Testis (tissue), 2 donors: ENCODE measurements at regions not wholly inside any gene's neighbourhood (a gene's known extent, or its start where the extent isn't known, plus 50 kb on each side); places are given as distances from the start of the nearest gene placed in this dataset.

Source experiments
- DNase-seq: peaks from one replicate; pipeline ENCODE4 v3.0.0-alpha.2; 2019
- H3K27ac ChIP-seq, 2 donors: fragments of 200-600 bp; sonication (generic); one replicate each; pipeline ENCODE4 v1.5.1; 2019
- H3K27me3 ChIP-seq: fragments of 200-600 bp; sonication (generic); one replicate; pipeline ENCODE4 v1.5.1; 2019
- H3K36me3 ChIP-seq: fragments of 200-600 bp; sonication (generic); one replicate; pipeline ENCODE4 v1.5.1; 2017; ENCODE audit warnings: low read depth; ENCODE audit errors: missing control alignments
- H3K4me1 ChIP-seq: fragments of 200-600 bp; sonication (generic); one replicate; pipeline ENCODE4 v1.5.1; 2019
- H3K4me3 ChIP-seq, 2 donors: fragments of 200-600 bp; sonication (generic); one replicate each; pipeline ENCODE4 v1.5.1; 2017 to 2019
- H3K9me3 ChIP-seq: fragments of 200-600 bp; sonication (generic); one replicate; pipeline ENCODE4 v1.5.1; 2017
- POLR2A ChIP-seq: fragments of 450-650 bp; IDR thresholded peaks from one replicate; pipeline ENCODE4 v1.6.1; 2017; ENCODE audit warnings: antibody characterized with exemption, mild to moderate bottlenecking, moderate library complexity
- WGBS, 2 donors: methylation state at CpG; one replicate each; pipeline ENCODE4 v1.1.5; 2018; 5-methylcytosine and 5-hydroxymethylcytosine counted together
- intact Hi-C: fragments of 100-400 bp; cut with DNase I; formaldehyde crosslinking; loops from one replicate; pipeline ENCODE4 v1.15.1; 2023; ENCODE audit warnings: low total_unique reads
- TF ChIP-seq, protein P1 (sequence below), 3 experiments: fragments of 450-650 bp in 2 of 3; fragments of 200-600 bp in 1 of 3; sonication (generic) in 1 of 3; IDR thresholded peaks; one replicate each; pipeline ENCODE4 v1.5.1; 2016 to 2019; ENCODE audit warnings: antibody characterized with exemption in 3 of 3, mild to moderate bottlenecking in 2 of 3, moderate library complexity in 1 of 3

DNA sequence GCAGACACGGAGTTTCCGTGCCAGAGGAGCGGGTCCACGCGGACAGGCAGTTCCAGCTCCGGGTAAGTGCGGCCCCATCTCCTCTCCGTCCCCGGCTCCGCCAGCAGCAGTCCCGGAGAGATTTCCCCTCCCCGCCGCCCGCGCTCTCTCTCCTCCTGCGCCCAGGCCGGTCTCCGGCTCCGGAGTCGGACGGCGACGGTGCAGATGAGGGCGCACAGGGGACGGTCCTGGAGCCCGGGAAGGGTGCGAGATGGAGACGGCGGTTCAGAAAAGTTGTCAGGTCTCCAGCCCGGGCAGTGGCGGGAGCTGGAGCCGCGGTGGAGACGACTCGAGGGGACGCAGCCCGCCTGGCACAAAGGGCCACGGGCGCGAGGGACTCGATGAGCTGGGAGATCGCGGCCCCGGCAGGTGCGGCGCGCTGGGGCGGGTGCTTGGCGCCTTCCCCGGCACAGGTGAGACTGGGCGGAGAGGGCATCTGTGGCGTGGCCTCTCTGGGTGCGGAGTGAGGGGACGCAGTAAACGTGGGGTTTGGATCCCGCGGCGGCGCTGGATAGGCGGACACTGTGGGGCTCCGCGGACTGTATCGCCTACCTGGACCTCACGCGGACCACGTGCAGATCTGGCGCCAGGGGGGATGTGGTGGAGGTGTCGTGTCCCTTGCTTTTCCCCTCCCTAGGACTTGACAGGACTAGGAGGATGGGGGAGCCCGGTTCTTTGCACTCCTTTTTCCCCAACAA is 1540.3 kb upstream of the TMEM132C start:
- intact Hi-C loops = no loop called here
- Histone ChIP-seq H3K4me3 (no peak overlapping the region), H3K4me1 (no peaks in the 10 kb centered on the region), H3K36me3 (no peaks in the 10 kb centered on the region), H3K9me3 (no peaks in the 10 kb centered on the region), H3K27me3 (no peaks in the 10 kb centered on the region), H3K27ac (no peak overlapping the region)
- TF ChIP-seq, protein P1, sequence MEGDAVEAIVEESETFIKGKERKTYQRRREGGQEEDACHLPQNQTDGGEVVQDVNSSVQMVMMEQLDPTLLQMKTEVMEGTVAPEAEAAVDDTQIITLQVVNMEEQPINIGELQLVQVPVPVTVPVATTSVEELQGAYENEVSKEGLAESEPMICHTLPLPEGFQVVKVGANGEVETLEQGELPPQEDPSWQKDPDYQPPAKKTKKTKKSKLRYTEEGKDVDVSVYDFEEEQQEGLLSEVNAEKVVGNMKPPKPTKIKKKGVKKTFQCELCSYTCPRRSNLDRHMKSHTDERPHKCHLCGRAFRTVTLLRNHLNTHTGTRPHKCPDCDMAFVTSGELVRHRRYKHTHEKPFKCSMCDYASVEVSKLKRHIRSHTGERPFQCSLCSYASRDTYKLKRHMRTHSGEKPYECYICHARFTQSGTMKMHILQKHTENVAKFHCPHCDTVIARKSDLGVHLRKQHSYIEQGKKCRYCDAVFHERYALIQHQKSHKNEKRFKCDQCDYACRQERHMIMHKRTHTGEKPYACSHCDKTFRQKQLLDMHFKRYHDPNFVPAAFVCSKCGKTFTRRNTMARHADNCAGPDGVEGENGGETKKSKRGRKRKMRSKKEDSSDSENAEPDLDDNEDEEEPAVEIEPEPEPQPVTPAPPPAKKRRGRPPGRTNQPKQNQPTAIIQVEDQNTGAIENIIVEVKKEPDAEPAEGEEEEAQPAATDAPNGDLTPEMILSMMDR (IDR thresholded peaks at IDR 0.05) = no peak
- TF ChIP-seq POLR2A = no peak
- DNase-seq = no peak
- WGBS, 2 donors = 0 to 3% methylated on average over 6 to 67 of the region's 69 CpGs

DNA sequence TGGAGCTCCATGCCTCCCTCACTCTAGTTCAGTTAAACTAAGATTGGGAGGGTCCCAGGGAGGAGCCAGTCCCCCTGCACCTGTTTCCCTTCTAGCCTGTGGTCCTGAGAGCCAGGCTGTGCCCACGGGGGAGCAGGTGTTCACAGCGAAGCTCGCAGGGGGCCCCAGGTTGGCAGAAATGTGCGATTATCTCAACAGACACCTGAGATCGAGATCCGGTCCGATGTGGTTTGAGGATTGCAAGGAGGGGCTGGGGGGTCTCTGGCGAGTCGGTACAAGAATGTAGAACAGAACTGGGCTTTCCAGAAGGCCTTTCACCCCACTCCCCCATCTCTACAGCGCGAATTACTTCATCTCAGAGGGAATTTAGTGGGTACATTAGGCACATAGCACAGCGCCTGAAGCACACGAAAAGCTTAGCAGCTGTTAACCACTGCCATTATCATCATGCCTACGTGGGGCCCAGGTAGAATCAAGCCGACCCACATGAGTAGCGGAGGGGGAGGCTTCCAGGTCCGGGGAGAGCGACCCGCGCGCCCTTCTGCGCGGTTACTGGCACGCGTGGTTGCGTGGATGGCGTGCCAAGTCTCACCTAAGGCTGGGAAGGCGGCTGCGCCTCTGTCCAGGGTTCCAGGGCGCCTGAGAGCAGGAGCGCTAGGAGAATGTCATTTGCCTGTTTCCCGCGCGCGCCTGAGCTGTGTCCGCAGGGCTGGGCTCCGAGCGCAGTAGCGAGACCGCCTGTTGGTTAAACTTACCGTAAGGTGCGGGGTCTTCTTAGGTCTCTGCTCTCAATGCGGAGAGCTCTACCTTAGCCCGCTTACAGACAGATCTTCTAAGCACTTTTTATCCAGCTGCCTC is 1539.5 kb upstream of the TMEM132C start:
- DNase-seq = no peak
- no peaks in the 10 kb centered on the region for H3K27me3 ChIP-seq
- H3K27ac ChIP-seq = no peak overlapping the region
- no peak overlapping the region for H3K4me3 ChIP-seq
- 2 to 3% methylated on average over 19 to 44 of the region's 44 CpGs for WGBS, 2 donors
- H3K4me1 ChIP-seq = no peaks in the 10 kb centered on the region
- TF ChIP-seq, protein P1 (IDR thresholded peaks at IDR 0.05) = no peak
- no peak for TF ChIP-seq POLR2A
- no peaks in the 10 kb centered on the region for H3K36me3 ChIP-seq
- no peaks in the 10 kb centered on the region for H3K9me3 ChIP-seq
- intact Hi-C loops = no loop called here

DNA sequence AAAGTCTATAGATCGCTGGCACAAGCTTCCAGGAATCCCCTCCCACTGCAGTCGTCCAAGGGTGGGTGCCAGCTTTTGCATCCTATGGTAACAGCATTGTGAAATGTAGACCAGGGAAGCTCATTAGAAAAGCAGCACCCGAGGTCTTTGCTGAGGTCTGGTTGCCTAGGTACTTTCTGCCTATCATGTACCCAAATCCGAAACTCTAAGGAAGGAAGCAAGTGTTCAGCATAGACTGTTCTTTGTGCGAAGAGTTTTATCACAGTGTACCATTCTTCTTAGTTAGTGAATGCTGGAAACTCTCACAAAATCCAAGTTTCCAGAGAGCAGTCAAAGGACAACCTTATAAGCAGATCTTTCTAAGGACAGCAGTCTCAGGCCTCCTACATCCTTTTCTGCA is 1532.7 kb upstream of the TMEM132C start:
- Histone ChIP-seq H3K4me1 (no peaks in the 10 kb centered on the region), H3K36me3 (no peaks in the 10 kb centered on the region), H3K27me3 (no peaks in the 10 kb centered on the region), H3K4me3 (no peak overlapping the region), H3K27ac (no peak overlapping the region), H3K9me3 (no peaks in the 10 kb centered on the region)
- TF ChIP-seq, protein P1 (IDR thresholded peaks at IDR 0.05) = no peak
- TF ChIP-seq POLR2A = no peak
- intact Hi-C loops = no loop called here
- 47 to 59% methylated on average over 4 to 5 of the region's 5 CpGs for WGBS, 2 donors
- DNase-seq = no peak

DNA sequence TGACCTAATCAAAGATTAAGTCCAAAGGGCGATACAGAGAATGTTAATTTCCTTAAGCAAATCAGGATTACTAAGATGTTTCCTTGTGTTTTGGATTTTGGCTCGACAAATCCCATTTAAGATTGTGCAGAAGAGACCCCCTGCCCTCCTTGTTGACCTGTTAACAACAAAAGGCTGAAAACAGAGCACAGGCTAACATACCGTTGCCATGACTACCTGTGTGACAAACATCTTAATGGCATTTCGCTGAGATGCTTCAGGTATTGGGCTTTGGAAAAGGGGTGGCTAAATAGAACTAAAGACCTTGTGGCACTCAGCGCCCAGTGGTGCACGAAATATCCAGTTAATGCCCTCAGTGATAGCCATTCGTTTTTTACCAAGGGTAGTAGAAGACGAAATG is 1532.3 kb upstream of the TMEM132C start:
- no peaks in the 10 kb centered on the region for H3K36me3 ChIP-seq
- H3K4me3 ChIP-seq = no peak overlapping the region
- no peaks in the 10 kb centered on the region for H3K9me3 ChIP-seq
- DNase-seq = no peak
- WGBS, 2 donors = 83 to 84% methylated on average over 8 of the region's 8 CpGs
- H3K4me1 ChIP-seq = no peaks in the 10 kb centered on the region
- intact Hi-C loops = no loop called here
- TF ChIP-seq, protein P1 (IDR thresholded peaks at IDR 0.05) = no peak
- TF ChIP-seq POLR2A = no peak
- H3K27ac ChIP-seq = no peak overlapping the region
- no peaks in the 10 kb centered on the region for H3K27me3 ChIP-seq
